ENCODE measurements at regions not wholly inside any gene's neighbourhood (a gene's known extent, or its start where the extent isn't known, plus 50 kb on each side); places are given as distances from the start of the nearest gene placed in this dataset.

GRCh38 chr9:89874351-89875321, 269.8 kb downstream of the GADD45G start:
- Histone ChIP-seq H3K4me1 (ENCODE audit: control insufficient read depth in 3 of 3, insufficient read depth in 3 of 3, low read length in 3 of 3) (peaks cover 70 to 78% (median 76%) of the 10 kb centered on the region in 3 donors), H3K4me3 (ENCODE audit: low read length in 3 of 3) (peak overlapping the region in 1 of 3 donors; percentile 0), H3K9ac (ENCODE audit: low read depth in 1 of 3, low read length in 3 of 3) (peak overlapping the region in 2 of 3 donors; percentile 51 to 84), H3K9me3 (ENCODE audit: control insufficient read depth in 3 of 3, low read length in 3 of 3) (no peaks in the 10 kb centered on the region), H3K27me3 (ENCODE audit: control insufficient read depth in 3 of 3, insufficient read depth in 3 of 3, low read length in 3 of 3) (no peaks in the 10 kb centered on the region), H3K27ac (ENCODE audit: low read depth, low read length) (peak overlapping the region; percentile 63), H3K36me3 (ENCODE audit: control insufficient read depth in 3 of 3, insufficient read depth in 3 of 3, low read length in 3 of 3) (no peaks in the 10 kb centered on the region)

DNA sequence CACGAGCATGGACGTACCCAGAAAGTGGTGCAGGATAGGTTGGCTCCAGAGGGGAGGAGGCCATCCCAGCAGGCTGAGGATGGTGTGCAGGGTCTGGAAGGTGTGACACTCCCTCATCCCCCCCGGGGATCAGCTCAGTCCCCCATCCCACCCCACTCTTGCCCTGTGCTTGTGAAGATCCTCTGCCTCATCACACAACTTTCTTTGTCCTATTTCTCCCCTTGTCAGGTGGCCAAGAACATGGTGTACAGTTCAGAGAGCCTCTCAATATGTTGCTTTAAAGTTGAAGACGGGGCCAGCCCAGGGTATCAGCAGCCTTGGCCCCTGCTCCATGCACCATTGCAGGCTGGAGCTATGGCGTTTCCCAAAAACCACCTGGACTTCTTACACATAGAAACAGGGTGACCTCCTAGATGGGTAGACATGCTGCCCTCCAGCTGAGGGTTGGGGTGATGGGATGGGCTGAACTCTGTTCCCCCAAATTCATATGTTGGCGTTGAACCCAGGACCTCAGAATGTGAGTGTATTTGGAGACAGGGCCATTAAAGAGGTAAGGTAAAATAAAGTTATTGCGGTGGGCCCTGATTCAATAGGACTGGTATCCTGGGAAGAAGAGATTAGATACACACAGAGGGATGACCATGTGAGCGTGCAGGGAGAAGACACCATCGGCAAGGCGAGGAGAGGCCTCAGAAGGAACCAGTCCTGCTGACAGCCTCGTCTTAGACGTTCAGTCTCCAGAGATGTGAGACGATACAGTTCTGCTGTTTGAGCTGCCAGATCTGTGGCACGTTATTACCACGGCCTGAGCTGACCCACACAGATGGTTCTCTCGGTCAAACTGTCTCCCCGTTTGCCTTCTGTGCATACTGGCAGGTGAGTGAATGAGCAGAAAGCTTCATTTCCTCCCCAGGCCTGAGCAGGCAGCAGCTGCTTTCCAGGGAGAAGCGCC, 272.5 kb downstream of the GADD45G start:
- Histone ChIP-seq H3K27ac (ENCODE audit: low read depth, low read length) (peak overlapping the region; percentile 70), H3K4me1 (ENCODE audit: control insufficient read depth in 3 of 3, insufficient read depth in 3 of 3, low read length in 3 of 3) (peaks cover 70 to 96% (median 74%) of the 10 kb centered on the region in 3 donors)

GRCh38 chr9:89878003-89878411, 273.2 kb downstream of the GADD45G start:
- Histone ChIP-seq H3K4me1 (ENCODE audit: control insufficient read depth in 3 of 3, insufficient read depth in 3 of 3, low read length in 3 of 3) (peaks cover 64 to 90% (median 67%) of the 10 kb centered on the region in 3 donors), H3K27ac (ENCODE audit: low read depth, low read length) (peak overlapping the region; percentile 70), H3K27me3 (ENCODE audit: control insufficient read depth in 3 of 3, insufficient read depth in 3 of 3, low read length in 3 of 3) (no peaks in the 10 kb centered on the region), H3K36me3 (ENCODE audit: control insufficient read depth in 3 of 3, insufficient read depth in 3 of 3, low read length in 3 of 3) (no peaks in the 10 kb centered on the region), H3K4me3 (ENCODE audit: low read length in 3 of 3) (no peak overlapping the region), H3K9ac (ENCODE audit: low read depth in 1 of 3, low read length in 3 of 3) (peak overlapping the region in 2 of 3 donors; percentile 19 to 27), H3K9me3 (ENCODE audit: control insufficient read depth in 3 of 3, low read length in 3 of 3) (no peaks in the 10 kb centered on the region)

More for the DNA sequence above, 272.5 kb downstream of the GADD45G start:
- Histone ChIP-seq H3K9me3 (ENCODE audit: control insufficient read depth in 3 of 3, low read length in 3 of 3) (no peaks in the 10 kb centered on the region), H3K27me3 (ENCODE audit: control insufficient read depth in 3 of 3, insufficient read depth in 3 of 3, low read length in 3 of 3) (no peaks in the 10 kb centered on the region), H3K4me3 (ENCODE audit: low read length in 3 of 3) (no peak overlapping the region), H3K36me3 (ENCODE audit: control insufficient read depth in 3 of 3, insufficient read depth in 3 of 3, low read length in 3 of 3) (no peaks in the 10 kb centered on the region), H3K9ac (ENCODE audit: low read depth in 1 of 3, low read length in 3 of 3) (peak overlapping the region in 2 of 3 donors; percentile 17 to 27)

DNA sequence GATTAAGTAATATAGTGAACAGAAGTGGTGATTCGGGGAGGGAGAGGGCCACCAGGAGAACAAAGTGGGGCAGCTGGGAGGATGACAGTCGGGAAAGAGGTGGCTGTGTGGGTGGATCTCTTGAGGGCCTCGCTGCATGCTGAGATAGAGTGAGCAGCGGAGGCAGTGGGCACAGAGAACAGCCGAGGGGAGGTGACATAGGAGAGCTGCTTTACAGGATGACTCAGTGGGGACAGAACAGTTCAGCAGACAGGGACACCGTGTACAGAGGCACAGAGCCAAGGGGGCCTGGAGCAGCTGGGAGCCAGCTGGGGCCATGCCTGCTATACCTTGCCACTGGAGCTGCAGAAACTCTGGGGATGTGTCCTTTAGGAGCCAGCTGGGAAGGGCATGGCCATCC, 273.9 kb downstream of the GADD45G start:
- peaks cover 57 to 84% (median 63%) of the 10 kb centered on the region in 3 donors for H3K4me1 ChIP-seq (ENCODE audit: control insufficient read depth in 3 of 3, insufficient read depth in 3 of 3, low read length in 3 of 3)
- H3K4me3 ChIP-seq (ENCODE audit: low read length in 3 of 3) = peak overlapping the region in 2 of 3 donors; percentile 3 to 22
- H3K27me3 ChIP-seq (ENCODE audit: control insufficient read depth in 3 of 3, insufficient read depth in 3 of 3, low read length in 3 of 3) = no peaks in the 10 kb centered on the region
- peak overlapping the region; percentile 70 for H3K27ac ChIP-seq (ENCODE audit: low read depth, low read length)
- no peaks in the 10 kb centered on the region for H3K9me3 ChIP-seq (ENCODE audit: control insufficient read depth in 3 of 3, low read length in 3 of 3)
- H3K9ac ChIP-seq (ENCODE audit: low read depth in 1 of 3, low read length in 3 of 3) = peak overlapping the region in 2 of 3 donors; percentile 50 to 62
- H3K36me3 ChIP-seq (ENCODE audit: control insufficient read depth in 3 of 3, insufficient read depth in 3 of 3, low read length in 3 of 3) = no peaks in the 10 kb centered on the region

- H3K4me1 ChIP-seq (ENCODE audit: control insufficient read depth in 3 of 3, insufficient read depth in 3 of 3, low read length in 3 of 3) = peaks cover 55 to 82% (median 62%) of the 10 kb centered on the region in 3 donors
- no peaks in the 10 kb centered on the region for H3K27me3 ChIP-seq (ENCODE audit: control insufficient read depth in 3 of 3, insufficient read depth in 3 of 3, low read length in 3 of 3)
- no peaks in the 10 kb centered on the region for H3K9me3 ChIP-seq (ENCODE audit: control insufficient read depth in 3 of 3, low read length in 3 of 3)
- peak overlapping the region; percentile 19 for H3K27ac ChIP-seq (ENCODE audit: low read depth, low read length)
- H3K9ac ChIP-seq (ENCODE audit: low read depth in 1 of 3, low read length in 3 of 3) = peak overlapping the region in 1 of 3 donors; percentile 62
- H3K36me3 ChIP-seq (ENCODE audit: control insufficient read depth in 3 of 3, insufficient read depth in 3 of 3, low read length in 3 of 3) = no peaks in the 10 kb centered on the region
- H3K4me3 ChIP-seq (ENCODE audit: low read length in 3 of 3) = no peak overlapping the region
Observed at GRCh38 chr9:89879276-89879675, 274.5 kb downstream of the GADD45G start.

DNA sequence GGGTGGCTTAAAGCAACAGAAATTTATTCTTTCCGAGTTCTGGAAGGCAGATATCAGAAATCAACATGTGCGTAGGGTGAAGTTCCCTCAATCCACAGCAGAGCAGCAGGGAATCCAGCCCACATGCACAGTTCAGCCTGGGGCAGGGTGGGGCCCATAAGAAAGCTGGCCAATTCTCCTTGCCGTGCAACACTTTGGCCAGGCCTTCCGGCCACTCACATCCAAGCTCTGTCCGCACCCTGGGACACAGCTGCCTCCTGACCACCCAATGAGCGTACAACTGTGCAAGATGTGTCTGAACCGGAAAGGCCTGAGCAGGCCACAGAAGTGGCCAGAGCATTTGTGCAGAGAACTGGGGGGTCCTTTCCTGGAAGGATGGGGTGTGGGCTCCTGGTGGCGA, 274.9 kb downstream of the GADD45G start:
- H3K4me1 ChIP-seq (ENCODE audit: control insufficient read depth in 3 of 3, insufficient read depth in 3 of 3, low read length in 3 of 3) = peaks cover 55 to 82% (median 62%) of the 10 kb centered on the region in 3 donors
- no peaks in the 10 kb centered on the region for H3K9me3 ChIP-seq (ENCODE audit: control insufficient read depth in 3 of 3, low read length in 3 of 3)
- no peaks in the 10 kb centered on the region for H3K27me3 ChIP-seq (ENCODE audit: control insufficient read depth in 3 of 3, insufficient read depth in 3 of 3, low read length in 3 of 3)
- no peak overlapping the region for H3K4me3 ChIP-seq (ENCODE audit: low read length in 3 of 3)
- H3K27ac ChIP-seq (ENCODE audit: low read depth, low read length) = no peak overlapping the region
- H3K36me3 ChIP-seq (ENCODE audit: control insufficient read depth in 3 of 3, insufficient read depth in 3 of 3, low read length in 3 of 3) = no peaks in the 10 kb centered on the region
- H3K9ac ChIP-seq (ENCODE audit: low read depth in 1 of 3, low read length in 3 of 3) = peak overlapping the region in 1 of 3 donors; percentile 45

- H3K36me3 ChIP-seq (ENCODE audit: control insufficient read depth in 3 of 3, insufficient read depth in 3 of 3, low read length in 3 of 3) = no peaks in the 10 kb centered on the region
- no peaks in the 10 kb centered on the region for H3K27me3 ChIP-seq (ENCODE audit: control insufficient read depth in 3 of 3, insufficient read depth in 3 of 3, low read length in 3 of 3)
- H3K9ac ChIP-seq (ENCODE audit: low read depth in 1 of 3, low read length in 3 of 3) = peak overlapping the region in 1 of 3 donors; percentile 45
- no peaks in the 10 kb centered on the region for H3K9me3 ChIP-seq (ENCODE audit: control insufficient read depth in 3 of 3, low read length in 3 of 3)
- H3K27ac ChIP-seq (ENCODE audit: low read depth, low read length) = no peak overlapping the region
- H3K4me1 ChIP-seq (ENCODE audit: control insufficient read depth in 3 of 3, insufficient read depth in 3 of 3, low read length in 3 of 3) = peaks cover 52 to 82% (median 62%) of the 10 kb centered on the region in 3 donors
- no peak overlapping the region for H3K4me3 ChIP-seq (ENCODE audit: low read length in 3 of 3)
Observed at GRCh38 chr9:89880161-89880560, 275.3 kb downstream of the GADD45G start.

DNA sequence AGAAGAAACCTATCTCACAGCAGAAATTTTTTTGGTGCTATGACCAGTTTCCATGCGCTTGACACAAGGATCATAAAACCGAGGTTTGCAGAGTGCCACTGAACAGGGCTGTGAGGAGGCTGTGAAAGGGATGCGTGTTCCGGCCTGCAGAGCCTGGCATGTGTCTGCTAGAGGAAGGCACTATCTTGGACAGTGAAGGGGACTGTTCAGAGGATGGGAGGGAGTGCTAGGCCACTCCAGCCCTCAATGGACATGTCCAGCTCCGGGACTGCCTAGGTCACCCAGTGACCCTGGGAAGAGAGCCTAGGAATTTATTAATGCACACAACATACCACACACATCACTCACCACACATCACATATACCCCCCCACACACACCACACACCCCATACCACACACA, 275.9 kb downstream of the GADD45G start:
- no peaks in the 10 kb centered on the region for H3K36me3 ChIP-seq (ENCODE audit: control insufficient read depth in 3 of 3, insufficient read depth in 3 of 3, low read length in 3 of 3)
- H3K9me3 ChIP-seq (ENCODE audit: control insufficient read depth in 3 of 3, low read length in 3 of 3) = no peaks in the 10 kb centered on the region
- H3K9ac ChIP-seq (ENCODE audit: low read depth in 1 of 3, low read length in 3 of 3) = no peak overlapping the region
- peaks cover 48 to 82% (median 62%) of the 10 kb centered on the region in 3 donors for H3K4me1 ChIP-seq (ENCODE audit: control insufficient read depth in 3 of 3, insufficient read depth in 3 of 3, low read length in 3 of 3)
- no peaks in the 10 kb centered on the region for H3K27me3 ChIP-seq (ENCODE audit: control insufficient read depth in 3 of 3, insufficient read depth in 3 of 3, low read length in 3 of 3)
- no peak overlapping the region for H3K4me3 ChIP-seq (ENCODE audit: low read length in 3 of 3)
- no peak overlapping the region for H3K27ac ChIP-seq (ENCODE audit: low read depth, low read length)

GRCh38 chr9:89881431-89881830, 276.6 kb downstream of the GADD45G start:
- Histone ChIP-seq H3K4me1 (ENCODE audit: control insufficient read depth in 3 of 3, insufficient read depth in 3 of 3, low read length in 3 of 3) (peaks cover 49 to 81% (median 67%) of the 10 kb centered on the region in 3 donors), H3K36me3 (ENCODE audit: control insufficient read depth in 3 of 3, insufficient read depth in 3 of 3, low read length in 3 of 3) (no peaks in the 10 kb centered on the region), H3K9me3 (ENCODE audit: control insufficient read depth in 3 of 3, low read length in 3 of 3) (no peaks in the 10 kb centered on the region), H3K27me3 (ENCODE audit: control insufficient read depth in 3 of 3, insufficient read depth in 3 of 3, low read length in 3 of 3) (no peaks in the 10 kb centered on the region), H3K9ac (ENCODE audit: low read depth in 1 of 3, low read length in 3 of 3) (no peak overlapping the region), H3K4me3 (ENCODE audit: low read length in 3 of 3) (no peak overlapping the region), H3K27ac (ENCODE audit: low read depth, low read length) (no peak overlapping the region)

Data from skeletal muscle tissue (tissue), 3 donors.